B cell (primary cell): ENCODE measurements at regions not wholly inside any gene's neighbourhood (a gene's known extent, or its start where the extent isn't known, plus 50 kb on each side); places are given as distances from the start of the nearest gene placed in this dataset.

Experiments used
- ATAC-seq: fragments of 200-7000 bp; cut with Tn5 transposase; one replicate; pipeline ENCODE4 v1.10.0; 2021; ENCODE audit warnings: low read depth, mild to moderate bottlenecking, moderate number of reproducible peaks, moderate library complexity
- CTCF ChIA-PET: fragments of 350-600 bp; sonication (Branson Sonifier 250); formaldehyde crosslinking; loops from one replicate; lab custom pipeline; 2021; ENCODE audit warnings: antibody characterized with exemption, inconsistent platforms; lab: Charles Lee
- POLR2A ChIA-PET: fragments of 350-600 bp; sonication (Branson Sonifier 250); formaldehyde crosslinking; loops from one replicate; lab custom pipeline; 2021; ENCODE audit warnings: antibody characterized with exemption; lab: Charles Lee
- DNase-seq: peaks from one replicate; pipeline ENCODE4 v3.0.0; 2013
- H2AFZ ChIP-seq: 2 replicates; pipeline ENCODE4 v1.6.1; 2012; ENCODE audit warnings: mild to moderate bottlenecking, low read depth, low read length; ENCODE audit not compliant: insufficient read depth, poor library complexity, severe bottlenecking
- H3K27ac ChIP-seq, 2 donors: 1 replicate in 1 of 2; 2 replicates in 1 of 2; pipeline ENCODE4 v1.5.1; 2012 to 2013; ENCODE audit warnings: low read length in 2 of 2, mild to moderate bottlenecking in 2 of 2, moderate library complexity in 1 of 2
- H3K27me3 ChIP-seq, 4 experiments: fragments of 200-600 bp in 1 of 4; sonication (generic) in 1 of 4; replicated peaks in 1 of 4; 1 replicate in 2 of 4; 2 replicates in 2 of 4; pipeline versions ENCODE4 v1.6.1 to v1.7.0; 2013 to 2016; ENCODE audit warnings: low read length in 3 of 4, mild to moderate bottlenecking in 2 of 4, mixed read lengths in 1 of 4, moderate library complexity in 1 of 4; ENCODE audit not compliant: insufficient read depth in 4 of 4, control insufficient read depth in 3 of 4; ENCODE audit errors: control extremely low read depth in 1 of 4
- H3K36me3 ChIP-seq, 2 experiments: replicated peaks in 1 of 2; 1 replicate in 1 of 2; 2 replicates in 1 of 2; pipeline versions ENCODE4 v1.6.1 to v1.7.1; 2013; ENCODE audit warnings: low read length in 1 of 2; ENCODE audit not compliant: insufficient read depth in 2 of 2, control insufficient read depth in 1 of 2; ENCODE audit errors: control extremely low read depth in 1 of 2, extremely low read depth in 1 of 2
- H3K4me1 ChIP-seq, 2 donors: fragments of 200-600 bp in 1 of 2; sonication (generic) in 1 of 2; 1 replicate in 1 of 2; 2 replicates in 1 of 2; pipeline versions ENCODE4 v1.5.1 to v1.6.1; 2013 to 2017; ENCODE audit warnings: low read length in 2 of 2; ENCODE audit not compliant: control insufficient read depth in 2 of 2, insufficient read depth in 2 of 2
- H3K4me2 ChIP-seq: replicated peaks from 2 replicates; pipeline ENCODE3; 2012; ENCODE audit warnings: mild to moderate bottlenecking, low read depth, low read length; ENCODE audit not compliant: poor library complexity, severe bottlenecking
- H3K4me3 ChIP-seq, 5 experiments: fragments of 200-600 bp in 1 of 5; sonication (generic) in 1 of 5; 1 replicate in 3 of 5; 2 replicates in 2 of 5; pipeline versions ENCODE4 v1.5.1 to v1.7.0; 2011 to 2016; ENCODE audit warnings: low read length in 4 of 5, mild to moderate bottlenecking in 4 of 5, low read depth in 2 of 5, control low read depth in 1 of 5, moderate library complexity in 1 of 5; ENCODE audit not compliant: insufficient read depth in 1 of 5; ENCODE audit errors: control extremely low read depth in 1 of 5, extremely low read depth in 1 of 5
- H3K79me2 ChIP-seq: fragments of 200-600 bp; sonication (generic); one replicate; pipeline ENCODE4 v1.6.0; 2016; ENCODE audit warnings: low read length; ENCODE audit not compliant: control insufficient read depth, insufficient read depth
- H3K9ac ChIP-seq: fragments of 200-600 bp; sonication (generic); 2 replicates; pipeline ENCODE4 v1.6.1; 2017; ENCODE audit warnings: mild to moderate bottlenecking, low read length, moderate library complexity
- H3K9me3 ChIP-seq, 3 donors: one replicate each; pipeline versions ENCODE4 v1.6.1 to v1.7.1; 2013; ENCODE audit warnings: low read length in 2 of 3; ENCODE audit not compliant: control insufficient read depth in 2 of 3, insufficient read depth in 1 of 3; ENCODE audit errors: control extremely low read depth in 1 of 3
- H4K20me1 ChIP-seq: 2 replicates; pipeline ENCODE4 v1.6.0; 2012; ENCODE audit warnings: mild to moderate bottlenecking, low read length; ENCODE audit not compliant: insufficient read depth, control insufficient read depth, poor library complexity, severe bottlenecking
- H3K27ac Mint-ChIP-seq: one replicate; pipeline ENCODE4 v1.8.0; 2021; ENCODE audit warnings: mixed read lengths
- H3K27me3 Mint-ChIP-seq: one replicate; pipeline ENCODE4 v1.8.0; 2021; ENCODE audit warnings: mixed read lengths
- H3K4me1 Mint-ChIP-seq: one replicate; pipeline ENCODE4 v1.8.0; 2021; ENCODE audit warnings: mixed read lengths
- H3K4me3 Mint-ChIP-seq: one replicate; pipeline ENCODE4 v1.8.0; 2021; ENCODE audit warnings: mixed read lengths
- H3K9me3 Mint-ChIP-seq: one replicate; pipeline ENCODE4 v1.8.0; 2022; ENCODE audit warnings: mixed read lengths; ENCODE audit not compliant: insufficient read depth
- CTCF ChIP-seq: fragments of 200-600 bp; IDR thresholded peaks from one replicate; pipeline ENCODE4 v1.8.0; 2022; ENCODE audit warnings: antibody characterized with exemption, mild to moderate bottlenecking
- EZH2 ChIP-seq: IDR thresholded peaks from 2 replicates; pipeline ENCODE4 v1.6.1; 2012; ENCODE audit warnings: borderline replicate concordance, low read depth, mild to moderate bottlenecking, moderate library complexity, low read length; ENCODE audit not compliant: insufficient read depth, poor library complexity, severe bottlenecking
- WGBS: methylation state at CpG from one replicate; pipeline ENCODE4 v1.1.5; 2013; ENCODE audit warnings: missing lambda C conversion rate; ENCODE audit not compliant: insufficient coverage; 5-methylcytosine and 5-hydroxymethylcytosine counted together
- intact Hi-C: fragments of 100-400 bp; cut with micrococcal nuclease; formaldehyde crosslinking; loops from one replicate; pipeline ENCODE4 v1.10.0; 2022

- CTCF ChIA-PET = no interaction called here
- Histone ChIP-seq H4K20me1 (no peaks in the 10 kb centered on the region), H3K36me3 (no peaks in the 10 kb centered on the region), H3K79me2 (no peaks in the 10 kb centered on the region), H3K9ac (no peak overlapping the region), H3K4me2 (no peak overlapping the region), H3K9me3 (peaks cover 0 to 12% (median 0%) of the 10 kb centered on the region in 3 donors), H2AFZ (no peak overlapping the region), H3K27ac (no peak overlapping the region), H3K27me3 (no peaks in the 10 kb centered on the region), H3K4me1 (no peaks in the 10 kb centered on the region), H3K4me3 (no peak overlapping the region)
- DNase-seq = no peak
- intact Hi-C loops = no loop called here
- H3K4me3 Mint-ChIP-seq = no peak overlapping the region
- no peak for TF ChIP-seq EZH2
- TF ChIP-seq CTCF = no peak
- POLR2A ChIA-PET = no interaction called here
- no peak for ATAC-seq
- H3K4me1 Mint-ChIP-seq = no peaks in the 10 kb centered on the region
- peaks cover 22% of the 10 kb centered on the region for H3K27me3 Mint-ChIP-seq
- no peak overlapping the region for H3K27ac Mint-ChIP-seq
- H3K9me3 Mint-ChIP-seq = no peaks in the 10 kb centered on the region
- 100% methylated on average over 1 of the region's 2 CpGs for WGBS
Observed at GRCh38 chr11:112744041-112744440, 217.2 kb upstream of the NCAM1 start.

GRCh38 chr11:112745973-112746372, 215.2 kb upstream of the NCAM1 start:
- H3K4me3 ChIP-seq = no peak overlapping the region
- H3K9me3 ChIP-seq = peaks cover 0 to 3% (median 0%) of the 10 kb centered on the region in 3 donors
- no peak overlapping the region for H3K9ac ChIP-seq
- ATAC-seq (no peak), DNase-seq (no peak)
- Mint-ChIP-seq H3K9me3 (no peaks in the 10 kb centered on the region), H3K4me3 (no peak overlapping the region), H3K27ac (no peak overlapping the region), H3K27me3 (peaks cover 25% of the 10 kb centered on the region), H3K4me1 (no peaks in the 10 kb centered on the region)
- H3K4me1 ChIP-seq = no peaks in the 10 kb centered on the region
- no peaks in the 10 kb centered on the region for H3K27me3 ChIP-seq
- no peak overlapping the region for H3K4me2 ChIP-seq
- no peaks in the 10 kb centered on the region for H3K79me2 ChIP-seq
- no peak overlapping the region for H3K27ac ChIP-seq
- ChIA-PET POLR2A (no interaction called here), CTCF (no interaction called here)
- no peak overlapping the region for H2AFZ ChIP-seq
- intact Hi-C loops = no loop called here
- 63% methylated on average over 5 of the region's 6 CpGs for WGBS
- H3K36me3 ChIP-seq = no peaks in the 10 kb centered on the region
- no peak for TF ChIP-seq CTCF
- TF ChIP-seq EZH2 = no peak
- no peaks in the 10 kb centered on the region for H4K20me1 ChIP-seq
